ENCODE measurements at regions not wholly inside any gene's neighbourhood (a gene's known extent, or its start where the extent isn't known, plus 50 kb on each side); places are given as distances from the start of the nearest gene placed in this dataset.
"Not testable (repeated sequence)": the region's sequence is repeated elsewhere in the genome, so short reads cannot be mapped to it uniquely, and the experiment has no call there.

DNA sequence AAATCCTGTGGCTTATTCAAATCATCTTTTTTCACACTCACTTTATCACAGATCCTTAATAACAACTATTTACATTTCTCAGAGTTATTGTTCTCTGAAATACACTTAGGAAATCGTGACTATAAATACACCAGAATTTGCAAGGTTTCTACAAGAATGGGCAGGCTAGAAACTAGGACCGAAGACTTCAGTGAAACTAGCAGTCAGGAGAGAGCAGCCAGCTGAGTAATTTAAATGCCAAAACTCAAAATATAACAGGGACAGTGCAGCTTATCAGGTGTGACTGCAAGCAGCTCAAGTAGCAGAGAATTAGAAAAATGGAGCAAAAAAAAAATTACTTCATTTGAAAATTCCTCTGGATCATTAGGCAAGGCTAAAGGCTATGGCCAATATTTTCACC is 719.3 kb upstream of the ZNF608 start:
- DNase-seq (ENCODE audit: low read depth in 2 of 2), result no peak

DNA sequence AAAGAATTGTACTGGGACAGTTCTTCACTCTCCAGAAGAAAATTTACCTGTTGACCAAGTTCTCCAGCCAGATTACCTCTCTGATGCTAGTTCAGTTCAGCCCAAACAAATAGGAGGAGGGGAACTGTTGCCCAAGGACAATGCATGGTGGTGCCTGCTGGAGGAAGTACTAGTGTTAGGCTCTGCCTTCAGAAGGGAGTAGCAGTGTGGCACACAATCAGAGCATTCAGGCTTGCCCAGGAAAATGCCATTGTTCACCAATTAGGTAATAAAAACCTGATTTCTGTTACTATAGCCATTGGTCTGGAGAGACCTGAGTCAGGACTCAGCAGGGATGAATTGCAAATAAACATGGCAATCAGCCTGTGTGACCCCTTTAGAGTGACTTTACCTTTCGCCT is 720.8 kb upstream of the ZNF608 start:
- no peak for DNase-seq (ENCODE audit: low read depth in 2 of 2)

DNA sequence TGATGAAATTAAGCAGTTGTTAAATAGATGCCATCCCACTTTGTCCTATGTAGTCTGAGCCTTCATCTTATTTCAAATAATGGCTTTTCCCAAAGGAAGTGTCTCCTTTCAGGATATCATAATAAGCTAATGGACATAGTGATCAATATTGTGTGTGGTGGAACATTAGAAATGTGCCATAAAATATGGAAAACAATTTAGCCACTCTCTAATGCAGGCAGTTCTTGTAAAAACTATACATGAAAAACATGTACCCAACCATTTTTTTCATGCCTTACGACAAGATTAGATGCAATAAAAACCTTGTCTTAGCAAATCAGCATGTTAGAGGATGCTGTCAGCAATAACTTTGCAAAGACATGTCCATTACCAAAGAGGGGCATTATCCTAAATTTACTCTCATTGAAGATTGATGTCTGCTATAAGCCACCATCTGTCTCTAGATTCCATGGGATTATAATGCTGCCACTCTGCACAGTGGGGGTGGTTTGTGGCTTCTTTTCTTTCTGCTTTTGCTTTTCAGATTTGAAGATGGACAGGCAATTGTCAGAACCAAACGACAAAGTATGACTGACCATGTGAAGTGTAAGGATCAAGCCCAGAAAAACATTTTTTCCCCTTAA is 724.0 kb upstream of the ZNF608 start:
- DNase-seq (ENCODE audit: low read depth in 2 of 2), result no peak

DNA sequence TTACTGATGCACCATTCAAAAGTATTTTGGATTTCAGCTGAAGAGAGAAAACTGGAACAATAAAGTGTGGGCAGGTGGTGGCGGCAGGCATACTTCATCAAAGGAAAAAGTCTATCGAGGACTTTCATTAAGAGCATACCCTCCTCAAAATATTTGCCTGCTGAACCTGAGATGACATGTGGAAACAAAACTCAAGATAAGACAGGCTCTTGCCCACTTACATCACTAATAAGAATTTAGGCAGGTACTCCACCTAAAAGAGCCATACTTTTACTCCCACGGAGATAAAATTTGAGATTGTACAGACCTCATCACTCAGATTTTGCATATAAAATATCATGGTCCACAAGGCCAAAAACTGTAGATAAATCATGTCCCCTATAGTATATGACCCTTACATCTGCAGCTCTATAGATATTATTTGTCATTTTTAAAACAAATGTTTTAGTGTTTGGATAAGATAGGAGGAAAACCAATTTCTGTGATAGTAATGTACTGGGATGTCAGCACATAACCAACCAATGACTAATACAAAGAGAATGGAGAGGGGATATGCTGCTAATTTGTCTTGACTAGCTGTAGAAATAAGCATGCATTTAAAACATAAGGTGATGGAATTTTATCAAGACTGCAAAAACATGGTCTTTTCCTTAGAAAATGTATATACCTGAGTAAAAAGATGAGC is 730.6 kb upstream of the ZNF608 start:
- DNase-seq (ENCODE audit: low read depth in 2 of 2), result no peak

DNA sequence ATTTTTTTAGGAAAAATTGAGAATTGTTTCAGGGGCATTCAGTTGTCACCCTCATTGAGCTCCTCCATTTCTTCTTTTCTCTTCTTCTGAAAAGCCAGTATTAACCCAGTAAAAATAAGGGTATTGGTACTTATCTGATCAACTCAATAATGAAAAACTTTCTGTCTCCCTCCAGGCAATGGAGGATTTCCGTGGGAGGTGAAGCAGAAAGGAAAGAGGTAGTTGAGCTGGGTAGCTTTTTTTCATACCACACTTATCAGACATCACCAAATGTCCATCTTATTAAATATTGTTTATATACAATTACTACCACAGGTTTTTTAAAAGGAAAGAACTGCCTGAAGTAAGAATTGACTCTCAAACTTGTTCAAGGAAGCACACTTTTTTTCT is 731.1 kb upstream of the ZNF608 start:
- DNase-seq (ENCODE audit: low read depth in 2 of 2), result no peak

DNA sequence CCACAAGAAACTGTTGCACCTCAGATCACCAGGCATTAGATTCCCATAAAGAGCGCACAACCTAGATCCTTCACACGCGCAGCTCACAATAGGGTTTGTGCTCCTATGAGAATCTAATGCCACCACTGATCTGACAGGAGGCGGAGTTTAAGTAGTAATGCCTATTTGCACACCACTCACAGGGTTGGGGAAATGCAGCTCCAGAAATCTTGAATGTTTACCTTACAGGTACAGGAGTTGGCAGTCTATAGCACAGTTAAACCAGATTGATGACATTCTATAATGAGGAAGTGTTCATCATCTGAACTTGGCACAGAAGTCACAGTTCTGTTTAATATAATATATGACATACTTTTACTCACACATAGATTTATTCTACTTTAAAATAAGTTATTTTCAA is 732.2 kb upstream of the ZNF608 start:
- DNase-seq (ENCODE audit: low read depth in 2 of 2), result no peak

DNA sequence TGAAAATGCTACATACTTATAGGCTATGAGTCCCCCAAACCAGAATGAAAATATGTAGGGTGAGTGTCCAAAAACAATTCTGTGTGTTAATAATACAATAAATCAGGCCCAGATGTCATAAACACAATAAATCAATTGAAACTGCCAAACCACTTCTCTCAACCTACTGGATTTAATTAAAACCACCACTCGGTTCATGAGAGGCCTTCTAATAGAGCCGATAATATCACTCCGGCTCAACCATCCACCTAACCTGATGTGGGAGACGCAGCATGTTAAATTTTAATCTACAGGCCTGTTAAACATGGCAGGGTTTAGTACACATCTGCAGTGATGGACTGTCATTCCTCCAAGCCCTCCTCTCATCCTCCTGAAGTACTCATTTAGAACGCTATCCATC is 734.5 kb upstream of the ZNF608 start:
- DNase-seq (ENCODE audit: low read depth in 2 of 2), result no peak

DNA sequence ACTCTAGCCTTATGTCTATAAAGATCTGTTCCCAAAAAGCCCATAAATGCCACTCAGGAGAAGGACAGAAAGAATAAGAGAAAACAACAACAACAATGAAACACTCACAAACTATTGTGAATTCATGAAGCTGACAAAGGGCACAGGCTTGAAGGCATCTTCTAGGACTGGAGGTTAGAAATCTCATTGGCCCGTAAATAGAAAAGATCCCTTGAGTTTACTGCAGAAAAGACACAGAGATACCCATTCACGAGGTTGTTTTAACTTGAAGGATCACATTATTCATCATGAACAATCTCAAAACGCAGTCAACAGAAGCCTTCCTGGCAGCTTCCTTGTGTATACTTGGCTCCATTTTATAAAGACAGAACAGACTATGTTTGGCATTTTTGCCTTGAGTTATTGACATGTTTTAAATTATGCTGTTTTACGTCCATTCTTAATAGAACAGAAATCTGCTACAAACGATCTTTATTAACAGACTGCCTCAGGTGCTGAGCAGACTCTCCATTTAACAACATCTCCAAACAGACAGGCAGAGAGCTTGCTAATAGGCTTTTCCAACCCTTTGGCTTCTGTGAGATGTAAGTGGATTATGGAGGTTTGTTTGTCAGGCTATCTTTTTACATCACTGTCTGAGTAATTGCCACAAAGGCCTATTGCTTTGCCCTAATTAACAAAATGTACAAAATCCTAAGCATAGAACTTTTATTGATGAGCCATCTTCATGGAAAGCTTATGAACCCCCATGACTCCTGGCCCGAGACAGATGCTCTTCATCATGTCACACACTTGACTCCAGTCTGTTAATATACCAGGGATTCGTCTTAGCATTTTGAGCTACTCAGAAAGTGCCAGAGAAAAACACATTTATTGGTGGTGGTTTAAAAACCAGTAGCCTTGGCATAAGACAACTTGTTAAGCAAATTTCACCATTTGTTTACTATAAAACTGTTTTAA is 735.3 kb upstream of the ZNF608 start:
- no peak for DNase-seq (ENCODE audit: low read depth in 2 of 2)

DNA sequence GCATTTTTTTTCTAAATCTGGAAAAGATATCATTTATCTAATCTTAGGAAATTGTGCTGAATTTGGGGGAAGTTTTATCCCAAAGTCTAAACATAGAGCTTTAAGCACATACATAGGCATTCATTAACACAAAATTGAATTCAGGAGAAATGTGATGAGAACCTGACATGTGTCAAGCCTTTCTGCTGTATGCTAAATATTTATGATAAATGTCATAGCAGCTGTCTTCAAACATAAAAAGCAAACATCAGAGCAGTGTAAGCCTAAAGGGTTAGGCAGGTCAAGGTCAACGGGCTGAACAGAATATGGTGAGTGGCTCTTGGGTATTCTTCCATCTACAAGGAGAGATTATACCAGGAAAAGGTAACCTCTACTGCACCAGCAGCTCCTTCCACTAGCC is 737.2 kb upstream of the ZNF608 start:
- no peak for DNase-seq (ENCODE audit: low read depth in 2 of 2)

DNA sequence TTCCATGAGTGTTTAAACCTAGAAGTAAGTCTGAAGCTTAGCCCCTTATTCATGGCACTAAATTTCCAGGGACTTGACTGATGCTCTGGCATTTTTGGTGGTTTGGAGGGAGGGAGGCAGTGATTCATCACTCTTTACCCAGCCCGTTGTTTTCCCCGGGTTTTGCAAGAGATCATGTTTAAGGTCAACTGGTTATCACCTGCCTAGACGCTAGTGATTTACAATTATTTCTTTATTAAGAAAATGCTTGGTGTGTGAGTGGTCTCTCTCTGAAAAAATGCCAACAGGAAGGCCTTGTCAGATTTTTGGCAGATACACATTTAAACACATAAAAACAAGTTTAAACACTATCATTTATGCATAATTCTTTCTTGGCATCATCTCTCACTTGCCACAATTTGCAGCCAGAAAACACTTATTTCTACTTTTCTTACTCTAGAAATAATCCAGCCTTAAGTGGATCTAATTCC is 737.9 kb upstream of the ZNF608 start:
- no peak for DNase-seq (ENCODE audit: low read depth in 2 of 2)

DNA sequence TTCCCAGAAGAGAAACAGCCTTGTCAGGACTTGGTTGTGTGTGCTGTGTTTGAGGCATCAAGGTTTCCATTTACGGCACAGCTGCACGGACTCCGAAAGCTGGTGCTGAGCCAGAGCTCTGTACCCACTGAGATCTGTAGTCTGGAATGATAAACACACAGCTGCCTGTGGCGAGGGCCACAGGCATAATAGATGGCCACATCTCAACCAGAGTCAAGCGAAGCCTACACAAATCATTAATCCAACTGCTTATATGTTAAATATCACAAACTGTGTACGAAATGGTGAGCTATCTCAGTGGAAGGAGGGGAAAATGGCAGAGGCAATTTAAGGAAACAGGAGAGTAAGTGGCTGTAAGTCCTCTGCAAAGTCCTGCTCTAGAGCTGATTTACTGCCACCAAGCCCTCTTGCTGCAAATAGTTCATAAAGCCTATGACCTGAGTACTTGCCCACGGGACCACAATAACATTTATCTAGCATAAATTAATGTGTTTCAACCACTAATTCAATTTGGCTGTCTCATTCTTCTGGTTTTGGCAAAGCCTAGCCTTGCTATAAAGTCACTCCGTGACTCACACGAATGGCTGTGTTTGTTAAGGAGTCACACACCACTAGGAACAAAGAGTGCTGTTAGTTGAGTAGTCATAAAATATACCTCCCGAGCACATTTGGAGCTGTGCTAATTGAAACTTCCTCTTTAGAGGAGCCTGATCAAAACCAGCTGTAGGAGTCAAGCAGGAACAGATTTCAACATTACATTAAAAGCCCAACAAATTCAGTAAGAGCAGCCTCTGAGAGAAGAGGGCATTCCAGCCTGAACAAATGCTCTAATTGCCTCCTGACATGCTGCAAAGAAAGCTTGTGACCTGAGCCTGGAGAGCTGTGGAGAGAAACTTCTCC is 738.6 kb upstream of the ZNF608 start:
- DNase-seq (ENCODE audit: low read depth in 2 of 2), result no peak

DNA sequence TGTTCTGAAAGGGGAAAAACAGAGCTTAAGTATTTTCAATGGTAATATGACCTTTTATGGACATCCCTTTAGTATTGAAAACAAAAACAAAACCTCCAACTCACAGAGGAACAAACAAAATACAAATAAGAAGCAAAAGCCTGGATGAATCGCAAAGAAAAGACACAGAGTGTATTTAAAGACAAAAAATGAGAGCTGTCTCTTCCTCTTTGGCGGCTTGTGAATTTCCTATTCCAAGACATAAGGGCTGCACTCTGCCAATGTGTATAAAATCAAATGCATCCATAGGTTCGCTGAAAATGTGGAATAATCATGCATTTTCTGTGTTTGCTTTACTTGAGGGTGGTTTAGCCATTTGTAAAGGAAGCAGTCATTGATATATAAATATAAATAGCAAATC is 739.3 kb upstream of the ZNF608 start:
- DNase-seq (ENCODE audit: low read depth in 2 of 2), result no peak

DNA sequence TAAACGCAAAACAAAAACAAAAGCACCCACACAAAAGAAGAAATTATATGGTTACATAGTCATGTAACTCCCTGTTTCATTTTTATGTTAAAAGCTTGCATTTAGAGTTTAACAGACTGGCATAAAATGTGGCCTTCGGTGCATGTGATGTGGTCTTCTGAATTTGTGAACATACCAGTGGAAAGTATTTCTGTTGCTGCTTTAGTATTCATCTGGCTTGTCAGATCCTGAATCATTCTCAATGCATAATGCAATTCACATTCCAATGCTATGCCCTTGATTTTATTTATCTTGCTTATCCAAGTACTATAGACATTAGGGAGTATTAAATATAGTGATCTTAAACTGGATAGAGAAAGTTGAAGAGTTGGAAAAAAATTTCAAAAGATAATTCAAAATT is 740.2 kb upstream of the ZNF608 start:
- no peak for DNase-seq (ENCODE audit: low read depth in 2 of 2)

DNA sequence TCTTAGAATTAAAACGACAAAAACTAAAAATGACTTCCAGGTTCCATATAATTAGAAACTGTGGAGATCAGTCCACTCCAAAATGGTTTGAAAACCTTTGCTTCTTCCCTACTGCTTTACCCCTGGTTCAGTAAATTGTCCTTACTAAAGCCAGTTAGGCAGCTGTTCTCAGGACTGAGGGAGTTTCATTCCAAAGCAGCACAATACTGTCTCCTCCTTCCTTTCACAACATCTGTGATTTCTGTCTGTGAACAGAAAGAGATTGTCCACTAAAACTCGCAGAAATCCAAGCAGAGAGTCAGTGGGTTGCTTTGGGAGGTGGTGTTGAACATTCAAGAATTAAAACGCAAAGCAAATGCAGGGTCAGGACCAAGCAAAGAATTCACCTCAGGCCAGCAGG is 740.8 kb upstream of the ZNF608 start:
- no peak for DNase-seq (ENCODE audit: low read depth in 2 of 2)

DNA sequence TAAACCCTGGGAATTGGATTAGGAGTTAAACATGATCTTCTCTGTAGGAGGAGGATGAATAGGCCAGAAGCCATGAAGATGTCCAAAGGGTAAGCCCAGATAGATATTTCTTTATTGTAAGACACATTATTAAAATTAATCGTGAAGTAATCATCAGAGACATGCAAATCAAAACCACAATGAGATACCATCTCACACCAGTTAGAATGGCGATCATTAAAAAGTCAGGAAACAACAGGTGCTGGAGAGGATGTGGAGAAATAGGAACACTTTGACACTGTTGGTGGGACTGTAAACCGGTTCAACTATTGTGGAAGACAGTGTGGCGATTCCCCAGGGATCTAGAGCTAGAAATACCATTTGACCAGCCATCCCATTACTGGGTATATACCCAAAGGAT is 741.2 kb upstream of the ZNF608 start:
- DNase-seq (ENCODE audit: low read depth in 2 of 2), result not testable (repeated sequence)

DNA sequence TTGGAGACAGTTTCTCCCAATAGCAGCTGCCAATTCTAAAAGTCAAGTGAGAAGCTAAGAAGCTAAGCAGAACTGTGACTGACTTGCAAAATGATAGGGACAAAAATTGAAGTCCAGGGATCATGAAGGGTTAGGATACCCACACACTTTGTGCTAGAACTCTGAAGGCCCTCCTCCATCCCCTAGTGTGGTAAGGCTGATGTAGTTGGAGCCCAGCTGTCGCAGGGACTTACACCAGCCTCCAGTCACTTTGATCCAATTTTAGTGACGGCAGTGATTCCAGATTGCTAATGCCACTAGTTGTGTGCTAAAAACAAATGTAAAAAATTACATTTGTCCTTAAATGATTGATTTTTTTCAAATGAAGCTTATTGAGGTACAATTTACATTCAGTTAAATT is 742.7 kb upstream of the ZNF608 start:
- DNase-seq (ENCODE audit: low read depth in 2 of 2), result no peak

DNA sequence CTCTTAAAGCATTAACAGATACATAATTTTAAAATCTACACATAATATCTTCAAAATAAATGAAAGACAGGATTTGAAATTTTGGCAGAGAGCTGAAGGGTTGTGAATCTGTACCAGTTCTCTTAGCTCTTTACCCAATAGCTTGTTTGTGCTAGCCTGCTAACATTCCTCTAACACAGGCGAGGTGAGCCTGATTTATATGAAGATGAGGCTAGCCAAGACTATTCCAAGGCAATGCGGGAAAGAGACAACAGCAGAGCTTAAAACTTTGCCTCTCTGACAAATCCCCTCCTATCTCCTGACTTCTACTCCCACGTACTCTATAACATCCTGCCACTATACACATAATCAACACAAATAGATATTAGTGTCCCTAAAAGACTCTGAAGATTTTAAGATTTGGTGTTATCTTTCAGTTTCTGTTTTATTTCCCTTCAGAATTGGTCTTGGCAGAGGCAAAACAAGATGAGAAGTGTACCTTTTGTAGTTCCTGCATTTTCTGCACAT is 745.6 kb upstream of the ZNF608 start:
- DNase-seq (ENCODE audit: low read depth in 2 of 2), result no peak

DNA sequence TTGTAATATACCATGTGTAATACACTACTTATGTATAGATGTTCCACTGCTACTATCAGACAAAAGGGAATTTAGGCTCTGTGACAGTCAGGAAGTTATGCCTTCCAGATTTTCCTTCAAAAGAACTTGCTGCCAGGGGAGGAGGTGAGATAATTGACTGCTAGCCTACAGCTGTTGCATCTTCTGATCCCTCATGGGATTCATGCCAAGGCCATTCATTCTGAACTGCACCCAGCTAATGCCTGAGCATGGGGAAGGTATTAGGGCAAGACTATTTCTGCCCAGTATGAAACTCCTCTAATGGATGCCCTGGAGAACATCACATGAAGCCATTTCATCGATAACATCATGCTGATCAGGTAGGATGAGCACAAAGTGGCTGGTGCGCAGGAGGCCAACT is 746.5 kb upstream of the ZNF608 start:
- DNase-seq (ENCODE audit: low read depth in 2 of 2), result no peak

DNA sequence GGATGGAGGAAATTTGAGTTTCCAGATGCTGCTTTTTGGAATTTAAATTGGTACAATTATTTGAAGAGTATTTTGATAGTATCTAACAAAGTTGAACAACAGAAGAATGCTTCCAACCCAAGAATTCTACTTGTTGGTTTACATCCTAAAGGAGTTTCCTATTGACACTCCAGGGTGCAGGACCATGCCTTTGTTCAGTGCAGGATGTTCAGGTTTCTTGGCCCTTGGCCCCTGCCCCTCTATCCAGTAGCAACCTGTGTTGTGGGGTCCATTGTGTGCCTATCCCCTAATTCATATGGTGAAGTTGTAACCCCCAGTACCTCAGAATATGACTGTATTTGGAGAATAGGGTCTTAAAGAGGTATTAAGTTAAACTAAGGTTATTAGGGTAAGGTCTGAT is 750.0 kb upstream of the ZNF608 start:
- DNase-seq (ENCODE audit: low read depth in 2 of 2), result no peak

DNA sequence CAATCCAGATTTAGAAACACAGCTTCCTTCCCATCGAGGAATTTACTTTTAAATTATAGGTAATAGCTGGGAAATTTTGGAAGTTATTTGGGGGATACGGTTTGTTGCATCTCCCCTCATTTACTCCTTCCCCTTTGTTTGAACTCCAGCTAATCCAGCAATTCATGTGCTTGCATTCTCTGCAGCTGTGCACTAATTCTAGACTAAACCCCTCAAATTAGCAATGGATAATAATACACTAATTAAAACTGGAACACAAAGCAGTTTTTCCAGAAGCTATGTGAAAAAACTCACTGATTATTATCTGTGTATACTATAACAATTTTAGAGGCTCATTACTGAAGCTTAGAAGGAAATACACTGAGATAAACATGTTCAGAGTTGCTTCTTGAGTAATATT is 751.2 kb upstream of the ZNF608 start:
- no peak for DNase-seq (ENCODE audit: low read depth in 2 of 2)

DNA sequence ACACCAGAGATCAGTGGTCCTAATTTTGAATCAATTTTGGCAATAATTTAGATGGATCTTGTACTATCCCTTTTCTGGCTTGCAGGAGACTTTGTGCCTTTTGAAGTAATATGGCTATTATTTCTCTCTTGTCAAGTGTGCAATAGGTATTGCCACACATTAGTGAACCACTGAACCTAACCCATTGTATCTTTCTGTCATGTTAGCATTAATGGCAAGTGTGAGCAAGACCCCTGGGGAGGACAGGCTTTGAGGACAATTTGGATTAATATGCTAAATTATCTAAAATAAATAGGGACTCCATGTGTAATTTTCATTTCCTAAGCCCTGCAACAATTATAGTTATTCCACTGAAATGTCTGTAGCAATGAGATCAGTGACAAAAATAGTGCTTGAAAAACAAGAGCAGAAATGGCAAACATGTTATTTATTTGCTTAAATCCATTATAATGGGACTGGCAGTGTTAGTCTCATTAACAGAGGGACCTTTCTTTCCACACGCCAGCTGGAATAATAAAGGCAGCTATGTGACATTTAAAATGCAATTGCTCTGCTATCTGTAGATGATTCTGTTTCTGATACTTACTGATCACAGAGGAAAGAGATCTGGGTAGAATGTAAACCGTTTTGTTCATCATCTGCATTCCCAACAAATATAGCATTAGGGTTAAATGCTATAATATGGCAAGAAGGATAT is 753.3 kb upstream of the ZNF608 start:
- no peak for DNase-seq (ENCODE audit: low read depth in 2 of 2)
